RWPE2 (cell line): ENCODE measurements at regions not wholly inside any gene's neighbourhood (a gene's known extent, or its start where the extent isn't known, plus 50 kb on each side); places are given as distances from the start of the nearest gene placed in this dataset.
"Not testable (repeated sequence)": the region's sequence is repeated elsewhere in the genome, so short reads cannot be mapped to it uniquely, and the experiment has no call there.

ENCODE experiments used
- ATAC-seq: fragments of 200-7000 bp; cut with Tn5 transposase; 3 replicates; pipeline ENCODE4 v1.9.1; 2021; ENCODE audit warnings: low read depth
- DNase-seq: peaks from one replicate; pipeline ENCODE4 v3.0.0-alpha.2; 2020; ENCODE audit warnings: low spot score
- H3K27ac ChIP-seq: fragments of 450-650 bp; 2 replicates; pipeline ENCODE4 v1.5.1; 2017; ENCODE audit warnings: mild to moderate bottlenecking; ENCODE audit not compliant: poor library complexity, severe bottlenecking
- H3K27me3 ChIP-seq: fragments of 250-450 bp; sonication (Bioruptor Pico); 2 replicates; pipeline ENCODE4 v1.5.1; 2021; ENCODE audit warnings: mild to moderate bottlenecking, moderate library complexity; ENCODE audit not compliant: insufficient read depth, poor library complexity, severe bottlenecking
- H3K36me3 ChIP-seq: fragments of 250-450 bp; sonication (Bioruptor Pico); 2 replicates; pipeline ENCODE4 v1.5.1; 2020; ENCODE audit warnings: low read depth, mild to moderate bottlenecking, moderate library complexity
- H3K4me1 ChIP-seq: fragments of 250-450 bp; sonication (Bioruptor Pico); 2 replicates; pipeline ENCODE4 v1.5.1; 2021; ENCODE audit warnings: mild to moderate bottlenecking, moderate library complexity; ENCODE audit not compliant: insufficient read depth, poor library complexity, severe bottlenecking
- H3K4me3 ChIP-seq: fragments of 250-450 bp; sonication (Bioruptor Pico); 2 replicates; pipeline ENCODE4 v1.5.1; 2021; ENCODE audit warnings: mild to moderate bottlenecking, moderate library complexity; ENCODE audit not compliant: severe bottlenecking
- H3K9me3 ChIP-seq: fragments of 250-450 bp; sonication (Bioruptor Pico); 2 replicates; pipeline ENCODE4 v1.5.1; 2021; ENCODE audit warnings: mild to moderate bottlenecking, moderate library complexity; ENCODE audit not compliant: severe bottlenecking
- TF ChIP-seq, protein P1 (sequence below): fragments of 450-650 bp; IDR thresholded peaks from one replicate; pipeline ENCODE4 v1.5.1; 2017; ENCODE audit warnings: mild to moderate bottlenecking, moderate library complexity; ENCODE audit not compliant: poor library complexity, severe bottlenecking

DNA sequence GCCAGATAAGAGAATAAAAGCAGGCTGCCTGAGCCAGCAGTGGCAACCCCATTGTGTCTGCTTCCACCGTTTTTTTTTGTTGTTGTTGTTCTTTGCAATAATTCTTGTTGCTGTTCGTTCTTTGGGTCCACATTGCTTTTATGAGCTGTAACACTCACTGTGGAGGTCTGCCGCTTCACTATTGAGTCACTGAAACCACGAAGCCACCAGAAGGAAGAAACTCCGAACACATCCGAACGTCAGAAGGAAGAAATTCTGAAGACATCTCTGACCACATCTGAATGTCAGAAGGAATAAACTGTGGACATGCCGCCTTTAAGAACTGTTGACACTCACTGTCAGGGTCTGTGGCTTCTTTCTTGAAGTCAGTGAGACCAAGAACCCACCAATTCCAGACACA is 110.5 kb downstream of the PCDH18 start:
- Histone ChIP-seq H3K36me3 (no peaks in the 10 kb centered on the region), H3K4me3 (no peak overlapping the region), H3K27ac (no peak overlapping the region), H3K9me3 (no peaks in the 10 kb centered on the region), H3K4me1 (no peaks in the 10 kb centered on the region), H3K27me3 (no peaks in the 10 kb centered on the region)
- TF ChIP-seq, protein P1, sequence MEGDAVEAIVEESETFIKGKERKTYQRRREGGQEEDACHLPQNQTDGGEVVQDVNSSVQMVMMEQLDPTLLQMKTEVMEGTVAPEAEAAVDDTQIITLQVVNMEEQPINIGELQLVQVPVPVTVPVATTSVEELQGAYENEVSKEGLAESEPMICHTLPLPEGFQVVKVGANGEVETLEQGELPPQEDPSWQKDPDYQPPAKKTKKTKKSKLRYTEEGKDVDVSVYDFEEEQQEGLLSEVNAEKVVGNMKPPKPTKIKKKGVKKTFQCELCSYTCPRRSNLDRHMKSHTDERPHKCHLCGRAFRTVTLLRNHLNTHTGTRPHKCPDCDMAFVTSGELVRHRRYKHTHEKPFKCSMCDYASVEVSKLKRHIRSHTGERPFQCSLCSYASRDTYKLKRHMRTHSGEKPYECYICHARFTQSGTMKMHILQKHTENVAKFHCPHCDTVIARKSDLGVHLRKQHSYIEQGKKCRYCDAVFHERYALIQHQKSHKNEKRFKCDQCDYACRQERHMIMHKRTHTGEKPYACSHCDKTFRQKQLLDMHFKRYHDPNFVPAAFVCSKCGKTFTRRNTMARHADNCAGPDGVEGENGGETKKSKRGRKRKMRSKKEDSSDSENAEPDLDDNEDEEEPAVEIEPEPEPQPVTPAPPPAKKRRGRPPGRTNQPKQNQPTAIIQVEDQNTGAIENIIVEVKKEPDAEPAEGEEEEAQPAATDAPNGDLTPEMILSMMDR = no peak
- DNase-seq (no peak), ATAC-seq (no peak)

DNA sequence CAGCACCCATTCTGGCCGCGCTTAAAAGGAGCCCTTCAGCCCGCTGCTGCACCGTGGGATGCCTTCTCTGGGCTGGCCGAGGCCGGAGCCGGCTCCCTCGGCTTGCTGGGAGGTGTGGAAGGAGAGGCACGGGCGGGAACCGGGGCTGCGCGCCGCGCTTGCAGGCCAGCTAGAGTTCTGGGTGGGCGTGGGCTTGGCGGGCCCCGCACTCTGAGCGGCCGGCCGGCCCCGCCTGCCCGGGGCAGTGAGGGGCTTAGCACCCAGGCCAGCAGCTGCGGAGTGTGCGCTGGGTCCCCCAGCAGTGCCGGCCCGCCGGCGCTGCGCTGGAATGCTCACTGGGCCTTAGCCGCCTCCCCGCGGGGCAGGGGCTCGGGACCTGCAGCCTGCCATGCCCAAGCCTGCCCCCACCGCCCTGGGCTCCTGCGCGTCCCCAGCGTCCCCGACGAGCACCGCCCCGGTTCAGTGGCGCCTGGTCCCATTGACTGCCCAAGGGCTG is 111.3 kb downstream of the PCDH18 start:
- H3K27ac ChIP-seq = no peak overlapping the region
- H3K36me3 ChIP-seq = no peaks in the 10 kb centered on the region
- H3K9me3 ChIP-seq = no peaks in the 10 kb centered on the region
- TF ChIP-seq, protein P1 = no peak
- ATAC-seq = no peak
- H3K4me3 ChIP-seq = no peak overlapping the region
- H3K4me1 ChIP-seq = no peaks in the 10 kb centered on the region
- DNase-seq = peak; percentile 55
- no peaks in the 10 kb centered on the region for H3K27me3 ChIP-seq

DNA sequence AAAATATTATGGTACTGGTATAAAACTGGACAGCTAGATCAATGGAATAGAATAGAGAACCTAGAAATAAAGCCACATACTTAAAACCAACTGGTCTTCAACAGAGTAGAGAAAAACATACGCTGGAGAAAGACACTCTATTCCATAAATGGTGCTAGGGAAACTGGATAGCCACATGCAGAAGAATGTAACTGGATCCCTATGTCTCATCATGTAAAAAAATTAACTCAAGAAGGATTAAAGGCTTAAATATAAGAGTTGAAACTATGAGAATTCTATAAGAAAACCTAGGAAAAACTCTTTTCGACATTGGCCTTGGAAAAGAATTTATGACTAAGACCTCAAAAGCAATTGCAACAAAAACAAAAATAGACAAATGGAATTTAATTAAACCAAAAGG is 114.6 kb downstream of the PCDH18 start:
- no peak overlapping the region for H3K4me3 ChIP-seq
- DNase-seq (no peak), ATAC-seq (no peak)
- no peaks in the 10 kb centered on the region for H3K4me1 ChIP-seq
- H3K27ac ChIP-seq = no peak overlapping the region
- no peaks in the 10 kb centered on the region for H3K27me3 ChIP-seq
- TF ChIP-seq, protein P1 = no peak
- no peaks in the 10 kb centered on the region for H3K9me3 ChIP-seq
- H3K36me3 ChIP-seq = no peaks in the 10 kb centered on the region

DNA sequence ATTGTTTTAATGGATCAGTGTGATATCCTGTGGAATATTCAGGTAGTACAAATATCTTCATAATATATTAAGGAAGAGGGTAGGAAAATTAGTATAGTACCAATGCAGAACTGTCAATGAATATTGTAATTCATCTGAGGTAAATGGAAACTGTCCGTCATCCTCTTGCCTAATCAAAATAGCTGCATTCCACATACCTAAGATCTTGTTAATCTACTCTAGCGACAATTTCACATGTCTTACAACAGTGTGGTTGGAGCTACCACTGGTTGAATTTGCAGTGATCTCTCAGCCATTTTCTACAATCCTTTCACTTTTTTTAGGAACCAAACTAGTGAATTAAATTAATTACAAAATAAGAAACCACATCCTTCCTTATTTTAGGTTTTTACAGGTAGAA is 117.5 kb downstream of the PCDH18 start:
- DNase-seq (no peak), ATAC-seq (no peak)
- Histone ChIP-seq H3K4me1 (no peaks in the 10 kb centered on the region), H3K9me3 (no peaks in the 10 kb centered on the region), H3K36me3 (no peaks in the 10 kb centered on the region), H3K27ac (no peak overlapping the region), H3K4me3 (no peak overlapping the region), H3K27me3 (no peaks in the 10 kb centered on the region)
- TF ChIP-seq, protein P1 = no peak

DNA sequence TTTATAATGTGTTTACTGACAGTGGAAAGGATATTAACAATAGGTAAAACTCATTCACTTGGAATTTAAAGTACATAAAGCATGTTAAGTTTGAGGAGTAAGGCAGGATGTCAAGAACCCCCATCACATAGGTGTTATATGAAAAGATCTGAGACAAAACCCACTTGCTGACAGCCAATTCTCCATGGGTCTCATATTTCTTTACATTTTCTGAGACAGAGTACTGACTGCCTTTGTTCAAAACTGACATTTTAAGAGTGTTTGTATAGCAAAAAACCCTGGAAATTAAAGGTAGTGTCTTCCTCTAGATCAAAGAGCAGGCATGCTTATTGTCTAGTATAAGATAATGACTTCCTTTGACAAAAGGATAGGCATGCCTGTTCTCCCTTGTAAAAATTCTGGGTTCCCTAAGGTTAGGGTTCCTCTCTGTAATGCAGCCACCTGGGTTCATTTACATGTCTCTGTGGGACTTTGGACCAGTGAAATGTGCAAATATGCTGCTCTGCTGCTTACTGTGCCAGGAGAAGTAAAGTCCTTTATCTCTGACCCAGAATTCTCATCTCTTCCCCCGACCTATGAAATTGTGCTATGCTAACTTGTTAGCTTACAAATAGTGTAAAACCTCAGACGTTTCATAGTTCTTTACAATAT is 123.6 kb downstream of the PCDH18 start:
- TF ChIP-seq, protein P1 = no peak
- no peak for DNase-seq
- Histone ChIP-seq H3K27me3 (no peaks in the 10 kb centered on the region), H3K4me1 (no peaks in the 10 kb centered on the region), H3K9me3 (no peaks in the 10 kb centered on the region), H3K36me3 (no peaks in the 10 kb centered on the region), H3K4me3 (no peak overlapping the region), H3K27ac (no peak overlapping the region)
- ATAC-seq = no peak

DNA sequence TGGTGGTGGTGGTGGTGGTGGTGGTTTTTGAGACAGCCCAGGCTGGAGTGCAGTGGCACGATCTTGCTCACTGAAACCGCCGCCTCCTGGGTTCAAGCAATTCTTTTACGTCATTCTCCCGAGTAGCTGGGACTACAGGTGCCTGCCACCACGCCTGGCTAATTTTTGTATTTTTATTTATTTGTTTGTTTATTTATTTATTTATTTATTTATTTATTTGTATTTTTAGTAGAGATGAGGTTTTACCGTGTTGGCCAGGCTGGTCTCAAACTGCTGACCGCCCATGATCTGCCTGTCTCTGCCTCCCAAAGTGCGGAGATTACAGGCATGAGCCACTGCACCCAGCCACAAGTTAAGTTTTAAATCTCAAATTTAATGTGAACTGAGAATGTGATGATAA is 126.5 kb downstream of the PCDH18 start:
- not testable (repeated sequence) for ATAC-seq, H3K4me3 ChIP-seq

More for the DNA sequence above, 126.5 kb downstream of the PCDH18 start:
- not testable (repeated sequence) for H3K4me1 ChIP-seq, H3K9me3 ChIP-seq, H3K27me3 ChIP-seq, H3K27ac ChIP-seq, H3K36me3 ChIP-seq, DNase-seq
